ENCODE measurements at regions not wholly inside any gene's neighbourhood (a gene's known extent, or its start where the extent isn't known, plus 50 kb on each side); places are given as distances from the start of the nearest gene placed in this dataset.
"Not testable (repeated sequence)": the region's sequence is repeated elsewhere in the genome, so short reads cannot be mapped to it uniquely, and the experiment has no call there.

DNA sequence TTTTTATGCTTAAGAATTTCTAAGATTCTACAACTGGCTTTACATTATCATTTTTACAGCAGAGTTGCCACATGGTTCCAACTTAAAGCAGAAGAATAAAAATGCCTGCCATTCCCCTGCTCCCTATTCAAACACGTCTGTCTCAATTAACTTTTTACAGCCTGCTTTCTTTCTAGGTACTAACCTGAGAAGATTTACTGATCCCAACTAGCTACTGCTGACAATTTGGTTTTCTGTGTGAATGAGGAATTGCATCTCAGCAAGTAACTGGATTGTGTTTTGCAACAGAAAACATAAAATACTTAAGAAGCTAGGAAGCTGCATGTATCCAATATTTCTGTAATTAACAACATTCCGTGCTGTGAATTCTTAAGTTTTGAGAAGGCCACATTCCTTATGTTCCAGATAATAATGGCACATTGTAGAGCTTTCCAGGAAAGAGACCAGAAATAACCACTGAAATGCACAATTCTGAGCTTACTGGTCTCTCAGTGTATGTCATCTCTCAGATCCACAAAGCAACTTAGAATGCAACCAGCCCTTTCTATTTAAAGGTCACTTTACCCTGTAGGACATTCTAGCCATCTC lies 306.8 kb upstream of the NMUR2 start:
- no peak for DNase-seq

DNA sequence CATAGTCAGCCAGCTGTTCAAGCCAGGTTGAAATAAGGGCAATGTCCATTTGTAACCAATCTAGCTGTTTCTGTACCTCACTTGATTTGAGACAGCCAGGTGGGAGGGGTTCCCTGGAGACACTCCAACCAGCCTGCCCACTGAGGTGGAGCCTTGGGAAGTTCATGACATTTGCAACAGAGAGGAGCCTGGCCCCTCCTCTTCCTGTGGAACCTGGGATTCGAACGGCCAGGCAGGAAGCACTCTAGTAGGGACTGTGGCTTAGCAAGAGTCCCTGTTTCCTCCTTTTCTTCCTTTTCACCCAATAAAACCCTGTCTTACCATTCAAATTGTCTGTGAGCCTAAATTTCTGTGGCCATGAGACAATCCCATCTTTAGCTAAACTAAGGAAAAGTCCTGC lies 312.3 kb upstream of the NMUR2 start:
- no peak for DNase-seq

DNA sequence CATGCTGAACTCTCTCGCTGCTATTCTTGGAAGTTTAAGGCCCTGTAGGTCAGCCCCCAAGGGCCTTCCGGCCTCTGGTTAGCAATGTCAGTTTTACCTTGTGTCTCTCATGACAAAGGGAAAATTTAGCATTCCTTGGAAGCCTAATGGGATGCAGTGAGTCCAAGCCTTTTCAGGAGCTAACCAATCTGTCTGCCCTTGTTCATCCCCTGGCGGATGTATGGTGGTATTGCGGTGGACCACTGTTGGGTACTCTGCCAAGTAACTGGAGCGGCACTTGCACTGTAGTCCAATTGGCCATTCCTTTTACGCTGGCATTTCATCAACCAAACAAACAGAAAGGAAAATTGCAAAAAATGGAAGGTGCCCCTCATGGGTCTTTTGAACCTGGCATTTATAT lies 318.4 kb upstream of the NMUR2 start:
- no peak for DNase-seq

DNA sequence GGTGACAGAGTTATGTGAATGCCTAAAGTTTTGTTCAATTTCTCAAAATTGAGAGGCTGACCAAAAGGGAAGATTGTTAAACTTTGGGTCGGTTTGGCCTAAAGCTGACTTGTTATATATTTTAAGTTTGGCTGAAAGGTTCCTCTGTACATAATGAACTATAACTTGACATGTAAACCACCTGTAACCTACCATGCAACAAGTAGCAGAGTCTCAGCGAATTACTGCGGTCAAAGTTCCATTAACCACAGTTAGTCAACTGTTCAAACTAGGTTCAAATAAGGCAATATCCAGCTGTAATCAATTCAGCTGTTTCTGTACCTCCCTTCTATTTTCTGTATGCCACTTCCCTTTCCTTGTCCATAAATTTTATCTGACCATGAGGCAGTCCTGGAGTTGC lies 325.1 kb upstream of the NMUR2 start:
- DNase-seq, result no peak

DNA sequence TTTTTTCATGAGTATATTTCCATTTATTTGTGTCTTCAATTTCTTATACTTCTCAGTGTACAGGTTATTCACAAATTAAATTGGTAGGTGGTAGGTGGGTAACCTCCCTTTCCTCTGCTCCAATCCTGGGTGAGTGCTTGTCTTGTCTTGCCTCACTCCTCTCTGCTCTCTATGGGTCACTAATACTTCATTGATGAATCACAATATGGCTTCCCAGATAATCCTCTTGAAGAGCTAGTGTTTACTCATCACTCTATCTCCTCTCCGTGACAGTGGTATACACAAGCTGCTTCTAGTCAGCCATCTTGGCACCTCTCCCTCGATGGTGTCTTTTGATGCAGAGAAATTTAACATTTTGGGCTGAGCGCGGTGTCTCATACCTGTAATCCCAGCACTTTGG lies 331.8 kb upstream of the NMUR2 start:
- no peak for DNase-seq

DNA sequence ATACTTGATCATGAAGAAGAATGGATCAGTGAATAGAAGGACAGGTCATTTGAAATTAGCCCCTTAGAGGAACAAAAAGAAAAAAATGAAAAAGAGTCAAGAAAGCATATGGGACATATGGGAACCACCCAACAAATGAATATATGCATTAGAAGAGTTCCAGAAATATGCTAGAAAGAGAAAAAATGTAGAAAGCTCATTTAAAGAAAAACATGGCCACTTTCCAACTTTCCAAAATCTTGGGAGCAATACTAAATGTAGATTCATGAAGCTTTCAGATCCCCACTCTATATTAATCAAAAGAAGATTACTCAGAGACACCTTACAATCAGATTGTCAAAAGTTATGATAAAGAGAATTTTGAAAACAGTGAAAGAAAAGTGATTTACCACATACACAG lies 334.8 kb upstream of the NMUR2 start:
- DNase-seq, result no peak

DNA sequence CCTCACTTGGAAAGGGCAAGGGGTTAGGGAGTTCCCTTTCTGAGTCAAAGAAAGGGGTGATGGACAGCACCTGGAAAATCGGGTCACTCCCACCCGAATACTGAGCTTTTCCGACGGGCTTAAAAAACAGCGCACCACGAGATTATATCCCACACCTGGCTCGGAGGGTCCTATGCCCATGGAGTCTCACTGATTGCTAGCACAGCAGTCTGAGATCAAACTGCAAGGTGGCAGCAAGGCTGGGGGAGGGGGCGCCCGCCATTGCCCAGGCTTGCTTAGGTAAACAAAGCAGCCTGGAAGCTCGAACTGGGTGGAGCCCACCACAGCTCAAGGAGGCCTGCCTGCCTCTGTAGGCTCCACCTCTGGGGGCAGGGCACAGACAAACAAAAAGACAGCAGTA lies 336.0 kb upstream of the NMUR2 start:
- DNase-seq, result not testable (repeated sequence)

DNA sequence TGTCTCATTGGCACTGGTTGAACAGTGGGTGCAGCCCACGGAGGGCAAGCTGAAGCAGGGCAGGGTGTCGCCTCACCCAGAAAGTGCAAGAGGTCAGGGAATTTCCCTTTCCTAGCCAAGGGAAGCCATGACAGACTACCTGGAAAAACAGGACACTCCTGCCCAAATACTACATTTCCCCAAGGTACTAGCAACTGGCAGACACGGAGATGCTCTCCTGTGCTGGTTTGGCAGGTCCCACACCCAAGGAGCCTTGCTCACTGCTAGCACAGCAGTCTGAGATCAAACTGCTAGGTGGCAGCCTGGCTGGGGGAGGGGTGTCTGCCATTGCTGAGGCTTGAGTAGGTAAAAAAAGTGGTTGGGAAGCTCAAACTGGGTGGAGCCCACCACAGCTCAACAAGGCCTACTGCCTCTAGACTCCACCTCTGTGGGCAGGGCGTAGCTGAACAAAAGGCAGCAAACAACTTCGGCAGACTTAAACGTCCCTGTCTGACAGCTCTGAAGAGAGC lies 382.7 kb upstream of the NMUR2 start:
- not testable (repeated sequence) for DNase-seq

DNA sequence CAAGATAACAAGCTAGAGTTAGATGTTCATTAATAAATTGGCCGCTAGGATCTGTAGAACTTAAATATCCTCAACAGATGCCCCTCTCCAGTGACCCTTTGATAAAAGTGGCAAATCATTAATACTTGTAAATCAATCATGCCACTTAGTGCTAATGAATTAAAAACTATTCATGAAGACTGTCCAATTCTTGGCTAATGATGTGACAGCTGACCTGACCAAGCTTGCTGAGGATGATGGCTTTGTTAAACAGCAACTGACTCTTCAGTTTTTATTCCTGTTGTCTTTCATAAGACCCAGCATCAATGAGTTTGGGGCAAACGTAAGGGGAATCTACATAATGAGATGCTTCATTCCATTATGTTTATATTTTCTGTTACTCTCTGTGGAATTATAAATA lies 396.8 kb upstream of the NMUR2 start:
- no peak for DNase-seq

DNA sequence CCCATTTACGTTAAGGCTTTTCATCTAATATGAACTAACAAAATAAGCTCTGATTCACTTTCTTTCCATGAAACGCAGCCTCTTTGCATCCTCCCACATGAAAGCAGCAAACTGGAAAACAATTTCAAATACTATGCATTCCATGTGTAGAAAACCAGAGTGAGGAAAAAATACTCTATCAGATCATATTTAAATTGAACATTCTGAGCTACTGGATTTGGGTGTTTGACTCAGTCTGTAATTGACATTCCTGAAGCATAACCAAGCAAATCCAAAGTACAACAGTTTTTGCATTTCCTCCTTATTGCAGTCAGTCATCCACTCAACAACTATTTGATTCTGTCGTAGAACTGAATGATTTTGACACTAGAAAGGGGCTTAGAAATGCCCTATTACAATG lies 399.1 kb upstream of the NMUR2 start:
- DNase-seq, result no peak

DNA sequence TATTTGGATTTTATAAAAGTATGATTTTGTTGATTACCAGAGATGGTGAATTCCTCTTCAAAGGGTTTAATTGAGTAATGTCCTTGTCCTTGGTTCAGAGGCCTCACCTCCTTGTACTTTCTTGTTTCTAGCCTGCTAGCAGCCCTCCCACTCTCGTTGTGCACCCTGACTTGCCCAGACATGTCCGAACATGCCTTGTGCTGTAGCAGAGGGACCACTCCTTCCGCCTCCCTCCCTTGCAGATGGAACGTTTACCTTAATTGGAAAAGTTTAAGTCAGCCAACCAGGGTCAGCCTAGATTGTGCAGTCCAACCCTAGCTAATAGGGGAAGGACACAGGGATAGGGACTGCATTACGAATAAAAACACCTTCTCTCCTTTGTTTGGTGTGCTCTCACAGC lies 406.9 kb upstream of the NMUR2 start:
- DNase-seq, result no peak

DNA sequence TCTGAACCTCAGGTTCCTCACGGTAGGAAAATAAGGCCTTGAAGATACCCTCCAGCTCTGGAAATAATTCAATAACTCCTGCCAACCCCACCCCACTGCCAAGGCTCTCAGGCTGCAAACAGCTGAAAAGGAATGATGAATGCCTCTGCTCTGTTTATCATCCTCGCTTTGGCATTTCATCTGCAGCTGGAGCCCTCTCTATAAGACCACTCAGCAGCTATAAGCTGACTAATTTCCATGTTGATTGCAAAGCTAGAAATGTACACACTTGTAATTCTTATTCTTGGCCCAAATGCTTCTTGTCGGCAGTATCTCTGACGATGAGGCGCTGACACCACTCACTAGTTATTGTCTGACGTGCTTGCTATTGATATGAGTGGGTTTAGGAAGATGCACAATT lies 408.4 kb upstream of the NMUR2 start:
- no peak for DNase-seq

DNA sequence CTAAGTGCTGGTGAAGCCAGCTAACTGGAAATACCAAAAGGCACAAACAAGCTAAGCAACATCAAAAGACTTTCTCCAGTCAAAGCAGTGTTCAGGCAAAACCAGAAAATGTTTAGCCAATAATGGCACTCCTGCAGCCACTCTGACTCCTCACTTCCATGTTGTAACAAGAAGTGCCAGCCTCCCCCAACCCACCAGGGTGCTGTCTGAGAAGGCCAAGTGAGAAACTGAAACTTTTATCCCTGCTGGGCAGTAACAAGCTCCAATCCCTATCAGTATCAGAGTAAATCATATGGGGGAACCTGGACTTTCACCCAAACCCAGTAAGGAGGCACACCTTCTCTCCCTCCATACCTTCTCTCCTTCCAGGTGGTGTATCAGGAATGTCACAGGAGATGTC lies 414.8 kb upstream of the NMUR2 start:
- DNase-seq, result no peak

DNA sequence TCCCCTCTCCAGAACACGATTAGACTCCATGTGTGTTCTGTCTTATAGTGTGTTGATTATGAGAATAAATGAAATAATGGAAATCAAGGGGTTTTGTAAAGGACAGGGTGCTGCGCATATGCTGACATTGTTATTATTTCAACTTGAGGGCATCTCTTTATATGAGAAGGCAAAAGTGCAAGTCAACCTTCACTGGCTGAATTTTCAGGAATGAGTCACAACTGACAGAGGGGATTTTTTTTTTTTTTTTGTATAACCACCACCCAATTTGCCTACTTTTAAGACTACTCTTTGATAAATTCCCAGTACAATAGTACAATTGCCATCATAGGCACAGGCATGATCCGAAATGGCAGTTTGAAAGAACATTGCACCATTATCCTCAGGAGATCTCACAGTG lies 419.2 kb upstream of the NMUR2 start:
- no peak for DNase-seq

DNA sequence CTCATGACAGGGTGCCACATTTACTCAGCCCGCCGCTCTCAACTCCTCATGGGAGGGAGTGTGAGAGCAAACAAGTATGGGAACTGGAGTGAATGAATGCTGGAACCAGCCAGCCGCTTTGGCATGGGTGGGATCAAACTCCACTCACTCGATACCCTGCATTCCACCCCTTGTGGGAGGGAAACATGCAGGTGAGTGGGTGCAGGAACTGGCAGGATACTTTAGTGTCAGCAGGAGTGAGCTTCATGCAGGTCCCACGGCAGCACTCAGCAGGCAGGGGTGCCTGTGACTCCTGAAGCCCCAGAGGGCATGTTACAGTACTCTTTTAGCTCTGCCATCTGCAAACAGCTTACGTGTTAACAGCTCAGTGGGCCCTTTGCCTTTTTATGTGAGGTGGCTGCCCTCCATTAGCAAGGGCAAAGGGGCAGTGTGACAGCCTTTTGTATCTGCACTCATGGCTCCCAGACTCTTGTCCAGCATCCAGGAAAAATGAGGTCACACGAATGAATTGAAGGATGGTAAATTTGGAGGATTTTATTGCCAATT lies 433.2 kb upstream of the NMUR2 start:
- no peak for DNase-seq

DNA sequence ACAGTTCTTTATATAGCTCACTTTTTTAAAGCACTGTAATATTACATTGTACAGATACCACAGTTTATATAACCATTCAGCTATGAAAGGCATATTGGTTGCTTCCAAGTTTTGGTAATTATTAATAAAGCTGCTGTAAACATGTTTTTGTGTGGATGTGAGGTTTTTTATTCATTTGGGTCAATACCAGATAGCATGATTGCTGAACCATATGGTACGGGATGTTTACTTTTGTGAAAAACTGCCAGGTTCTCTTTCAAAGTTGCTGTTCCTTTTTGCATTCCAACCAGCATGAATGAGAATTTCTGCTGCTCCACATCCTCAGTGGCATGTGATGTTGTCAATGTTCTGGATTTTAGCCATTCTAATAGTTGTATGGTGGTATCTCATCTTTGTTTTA lies 439.6 kb upstream of the NMUR2 start:
- DNase-seq, result no peak

DNA sequence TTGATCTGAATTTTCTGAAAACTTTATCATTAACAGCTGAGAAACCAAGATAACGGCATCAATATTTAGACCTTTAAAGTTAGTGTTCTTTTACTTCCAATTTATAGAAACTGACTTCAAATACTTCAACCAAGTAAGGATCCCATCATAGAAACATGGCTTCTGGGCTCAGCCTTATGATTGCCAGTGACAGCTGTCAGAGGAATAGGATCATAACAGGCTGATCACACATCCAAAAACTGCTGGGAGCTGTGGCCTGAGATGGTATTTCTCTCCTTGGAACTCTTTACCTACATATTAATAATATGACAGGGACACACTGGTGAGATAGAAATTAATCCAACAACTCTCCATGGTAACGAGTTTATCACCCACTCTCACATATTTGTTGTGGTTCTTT lies 448.3 kb upstream of the NMUR2 start:
- no peak for DNase-seq

DNA sequence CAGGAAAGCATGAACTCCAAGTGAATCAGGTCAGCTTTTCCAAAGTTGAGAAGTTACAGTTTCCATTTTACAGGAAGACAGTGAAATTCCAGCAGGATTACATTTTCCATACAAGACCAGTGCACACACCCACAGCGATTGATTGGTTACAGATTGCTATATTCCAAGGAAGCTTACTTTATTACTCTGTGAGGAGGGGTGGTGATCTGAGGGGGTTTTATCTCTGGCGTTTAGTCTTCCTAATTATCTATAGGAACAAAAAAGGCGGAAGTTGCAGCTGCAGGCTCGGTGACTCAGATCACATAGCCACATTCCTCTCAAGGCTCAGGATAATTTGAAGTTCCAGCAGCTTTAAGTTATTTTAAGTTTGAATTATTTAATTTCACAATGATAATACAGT lies 450.4 kb upstream of the NMUR2 start:
- DNase-seq, result no peak

DNA sequence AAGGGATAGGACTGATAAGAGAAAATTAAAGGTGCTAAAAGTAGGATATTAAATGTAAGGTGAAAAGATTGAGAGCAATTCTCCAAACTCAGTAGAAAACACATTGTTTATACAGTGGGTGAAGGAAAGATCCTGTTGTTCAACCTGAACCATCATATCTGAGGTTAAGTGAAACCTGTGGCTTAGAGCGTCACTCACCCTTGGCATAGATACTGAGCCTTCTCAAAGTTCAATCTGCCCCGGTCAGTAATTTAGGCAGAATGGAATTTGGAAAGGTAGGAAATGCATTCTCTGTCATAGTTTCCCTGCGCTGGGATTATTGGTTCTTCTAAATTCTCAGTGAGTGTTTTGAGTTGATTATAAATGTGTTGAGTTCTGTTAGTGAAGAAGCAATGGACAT lies 456.2 kb upstream of the NMUR2 start:
- DNase-seq, result no peak

DNA sequence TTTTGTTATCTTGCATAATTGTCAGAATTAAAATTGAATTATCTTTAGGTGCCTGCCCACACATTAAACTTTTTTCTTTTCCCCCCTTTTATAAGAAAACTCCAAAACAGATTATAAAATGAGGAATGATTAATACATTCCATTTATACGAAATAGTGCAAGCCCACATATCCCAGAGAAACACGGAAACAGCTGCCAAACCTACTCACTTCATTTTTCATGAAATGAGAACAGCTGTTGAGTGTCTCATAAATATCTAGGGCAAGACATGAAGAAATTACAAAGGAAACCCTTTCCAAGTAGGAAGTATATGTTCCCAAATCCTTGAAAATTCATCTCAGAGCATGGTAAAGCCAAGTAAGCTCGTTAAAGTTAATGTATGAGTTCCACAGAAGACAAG lies 459.4 kb upstream of the NMUR2 start:
- DNase-seq, result no peak

DNA sequence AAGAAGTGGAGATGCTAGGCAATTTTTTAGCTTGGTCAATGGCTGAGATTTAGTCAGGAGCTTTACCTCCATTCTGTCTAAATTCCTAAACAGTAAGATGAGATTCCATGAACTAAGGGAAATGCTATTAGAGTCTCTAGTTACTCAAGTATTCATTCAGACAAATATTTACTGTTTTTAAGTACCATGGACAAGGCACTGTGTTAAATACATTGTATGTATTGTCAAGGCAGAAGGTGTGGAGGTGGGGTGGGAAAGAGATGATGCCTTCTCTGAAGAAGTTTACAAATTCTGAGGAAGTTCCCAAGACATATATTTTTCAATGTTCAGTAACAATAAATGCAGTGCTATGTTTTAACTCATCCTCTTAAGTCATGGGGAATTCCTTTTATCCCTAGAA lies 459.9 kb upstream of the NMUR2 start:
- DNase-seq, result no peak

DNA sequence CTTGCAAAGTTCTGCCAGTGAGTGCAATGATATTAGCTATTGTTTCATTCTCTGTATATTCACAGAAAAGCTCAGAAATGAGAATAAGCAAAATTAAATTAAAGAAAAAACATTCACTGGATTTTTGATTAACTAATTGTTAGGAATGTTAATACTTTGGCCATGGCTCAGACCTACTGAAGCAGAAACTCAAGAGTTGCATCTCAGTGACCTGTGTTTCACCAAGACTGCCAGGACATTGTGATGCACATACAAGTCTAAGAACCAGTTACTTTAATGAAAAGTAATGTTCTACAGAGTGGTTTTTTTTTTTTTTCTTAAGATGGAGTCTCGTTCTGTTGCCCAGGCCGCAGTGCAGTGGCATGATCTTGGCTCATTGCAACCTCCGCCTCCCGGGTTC lies 464.9 kb upstream of the NMUR2 start:
- DNase-seq, result no peak

DNA sequence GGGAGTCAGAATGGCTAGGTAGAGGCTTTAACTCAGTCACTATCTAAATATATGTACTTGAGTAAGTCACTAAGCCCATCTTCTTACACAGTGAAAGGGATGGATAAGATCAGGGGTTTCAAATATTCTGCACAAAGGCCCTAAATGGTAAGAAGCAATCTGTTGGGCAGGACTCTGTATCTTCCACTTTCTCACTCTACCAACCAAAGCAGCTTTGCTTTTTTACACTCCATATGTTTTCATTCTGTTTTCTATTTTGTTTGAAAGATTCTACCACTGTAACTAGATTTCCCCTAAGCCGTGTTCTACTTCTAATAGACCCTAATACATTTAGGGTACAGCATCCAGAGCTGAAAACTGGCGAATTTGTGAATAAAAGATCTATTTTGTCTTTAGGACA lies 477.5 kb upstream of the NMUR2 start:
- DNase-seq, result no peak

DNA sequence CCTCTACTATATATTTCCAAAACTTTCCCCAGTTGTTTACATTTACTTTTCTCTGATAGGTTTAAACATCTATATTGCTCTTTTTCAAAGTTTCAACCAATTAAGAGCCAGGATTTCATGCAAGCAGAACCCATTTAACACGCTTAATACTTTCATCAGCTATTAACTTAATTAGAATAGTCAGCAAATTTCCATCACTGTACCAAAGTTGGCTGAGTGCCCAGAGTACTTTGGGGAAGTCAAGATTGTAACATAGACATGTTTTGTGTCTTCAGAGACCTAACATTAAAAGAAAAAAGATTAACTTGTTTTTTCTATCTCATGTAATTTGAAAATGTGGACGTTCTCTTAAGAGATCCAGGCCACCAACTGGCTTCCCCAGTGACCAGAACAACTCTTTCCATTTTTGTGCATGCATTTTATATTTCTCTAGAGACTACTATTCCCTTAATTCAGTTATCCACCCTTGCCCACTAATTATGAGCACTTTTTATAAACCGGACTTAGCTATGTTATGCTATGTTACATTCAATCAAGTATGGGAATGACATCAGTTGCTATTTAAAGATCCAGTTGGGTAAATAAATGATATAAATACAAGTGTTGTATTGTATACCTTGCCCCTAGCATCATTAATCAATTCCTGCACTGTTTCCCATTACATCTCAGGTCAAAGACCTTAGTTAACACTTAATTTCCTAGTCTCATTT lies 478.1 kb upstream of the NMUR2 start:
- DNase-seq, result no peak

DNA sequence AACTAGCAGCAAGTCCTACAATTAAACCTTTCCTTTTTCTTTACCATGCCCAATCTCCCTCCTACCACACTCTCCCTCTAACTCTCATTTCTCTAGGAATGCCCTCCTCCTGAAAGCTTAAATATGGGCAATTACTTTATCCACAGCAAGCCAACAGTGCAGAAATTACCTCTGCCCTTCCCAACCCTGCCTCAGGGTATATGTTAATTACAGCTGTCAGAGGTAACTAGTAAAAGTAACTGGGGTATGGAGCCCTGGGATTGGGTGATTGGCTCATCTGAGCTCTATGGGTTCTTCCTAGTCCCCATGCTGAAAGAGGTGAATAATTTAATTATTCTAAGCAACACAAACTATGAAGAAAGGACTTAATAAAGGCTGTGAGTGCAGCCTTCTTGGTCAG lies 478.9 kb upstream of the NMUR2 start:
- DNase-seq, result no peak

Measured in activated gamma-delta T cell (primary cell).